Left ventricle myocardium inferior (tissue), 1 donor: ENCODE measurements at regions not wholly inside any gene's neighbourhood (a gene's known extent, or its start where the extent isn't known, plus 50 kb on each side); places are given as distances from the start of the nearest gene placed in this dataset.

ENCODE experiments used
- DNase-seq: peaks from one replicate; pipeline ENCODE4 v3.0.0-alpha.2; 2020
- H3K27ac ChIP-seq: fragments of 200-600 bp; replicated peaks from 2 replicates; pipeline ENCODE4 v1.8.0; 2021
- H3K27me3 ChIP-seq: fragments of 200-600 bp; 2 replicates; pipeline ENCODE4 v1.8.0; 2021; ENCODE audit warnings: low read depth
- H3K36me3 ChIP-seq: fragments of 200-600 bp; 2 replicates; pipeline ENCODE4 v1.8.0; 2021
- H3K4me1 ChIP-seq: fragments of 200-600 bp; 2 replicates; pipeline ENCODE4 v1.8.0; 2021
- H3K4me3 ChIP-seq: fragments of 200-600 bp; 2 replicates; pipeline ENCODE4 v1.8.0; 2021; ENCODE audit warnings: mild to moderate bottlenecking, moderate library complexity
- H3K9me3 ChIP-seq: fragments of 200-600 bp; replicated peaks from 2 replicates; pipeline ENCODE4 v1.8.0; 2021
- CTCF ChIP-seq: fragments of 200-600 bp; IDR thresholded peaks from 2 replicates; pipeline ENCODE4 v1.8.0; 2021; ENCODE audit warnings: antibody characterized with exemption, mild to moderate bottlenecking, borderline replicate concordance
- intact Hi-C: fragments of 100-400 bp; cut with micrococcal nuclease; formaldehyde crosslinking; loops from one replicate; pipeline ENCODE4 v1.11.0; 2022
- donor health status: DM: no; HTN: yes; CAD: no; lungs with severe emphysema.

GRCh38 chr4:176920694-176921093 lies 128.0 kb upstream of the VEGFC start:
- no peak for DNase-seq
- Histone ChIP-seq H3K4me3 (no peak overlapping the region), H3K36me3 (no peaks in the 10 kb centered on the region), H3K27ac (no peak overlapping the region), H3K9me3 (peaks cover 34% of the 10 kb centered on the region), H3K27me3 (no peaks in the 10 kb centered on the region), H3K4me1 (no peaks in the 10 kb centered on the region)
- TF ChIP-seq CTCF = no peak
- intact Hi-C loops = no loop called here

GRCh38 chr4:176921256-176921655 lies 128.5 kb upstream of the VEGFC start:
- Histone ChIP-seq H3K4me3 (no peak overlapping the region), H3K27me3 (no peaks in the 10 kb centered on the region), H3K9me3 (peaks cover 29% of the 10 kb centered on the region), H3K27ac (no peak overlapping the region), H3K36me3 (no peaks in the 10 kb centered on the region), H3K4me1 (no peaks in the 10 kb centered on the region)
- intact Hi-C loops = no loop called here
- DNase-seq = no peak
- no peak for TF ChIP-seq CTCF

- no peak for TF ChIP-seq CTCF
- Histone ChIP-seq H3K27ac (no peak overlapping the region), H3K27me3 (no peaks in the 10 kb centered on the region), H3K4me3 (no peak overlapping the region), H3K4me1 (no peaks in the 10 kb centered on the region), H3K36me3 (no peaks in the 10 kb centered on the region), H3K9me3 (peaks cover 1% of the 10 kb centered on the region)
- no peak for DNase-seq
- intact Hi-C loops = no loop called here
These were observed 131.5 kb upstream of the VEGFC start for GRCh38 chr4:176924238-176924637.

- intact Hi-C loops = no loop called here
- H3K9me3 ChIP-seq = no peaks in the 10 kb centered on the region
- H3K36me3 ChIP-seq = no peaks in the 10 kb centered on the region
These were observed 133.2 kb upstream of the VEGFC start for GRCh38 chr4:176925962-176926361.

GRCh38 chr4:176927117-176927516 lies 134.4 kb upstream of the VEGFC start:
- H3K4me1 ChIP-seq = no peaks in the 10 kb centered on the region
- no peak for DNase-seq
- no peak overlapping the region for H3K4me3 ChIP-seq
- H3K27me3 ChIP-seq = no peaks in the 10 kb centered on the region
- no peak overlapping the region for H3K27ac ChIP-seq
- no peak for TF ChIP-seq CTCF
- intact Hi-C loops = no loop called here
- no peaks in the 10 kb centered on the region for H3K9me3 ChIP-seq
- no peaks in the 10 kb centered on the region for H3K36me3 ChIP-seq

More at GRCh38 chr4:176925962-176926361, 133.2 kb upstream of the VEGFC start:
- Histone ChIP-seq H3K27me3 (no peaks in the 10 kb centered on the region), H3K27ac (no peak overlapping the region), H3K4me3 (no peak overlapping the region), H3K4me1 (no peaks in the 10 kb centered on the region)
- no peak for DNase-seq
- TF ChIP-seq CTCF = no peak

GRCh38 chr4:176927664-176928063 lies 134.9 kb upstream of the VEGFC start:
- TF ChIP-seq CTCF = no peak
- no peaks in the 10 kb centered on the region for H3K4me1 ChIP-seq
- no peak for DNase-seq
- H3K36me3 ChIP-seq = no peaks in the 10 kb centered on the region
- no peak overlapping the region for H3K4me3 ChIP-seq
- H3K27ac ChIP-seq = no peak overlapping the region
- H3K9me3 ChIP-seq = no peaks in the 10 kb centered on the region
- H3K27me3 ChIP-seq = no peaks in the 10 kb centered on the region
- intact Hi-C loops = no loop called here
